K562 (cell line): ENCODE measurements at regions not wholly inside any gene's neighbourhood (a gene's known extent, or its start where the extent isn't known, plus 50 kb on each side); places are given as distances from the start of the nearest gene placed in this dataset.

Experiments used
- BRD9 ChIP-seq: fragments of 450-650 bp; IDR thresholded peaks from 2 replicates; pipeline ENCODE4 v1.6.1; 2018; ENCODE audit warnings: low read depth; ENCODE audit not compliant: partially characterized antibody
- CHD4 ChIP-seq: fragments of 200-600 bp; sonication (generic); IDR thresholded peaks from 3 replicates; pipeline ENCODE4 v1.6.1; 2012; ENCODE audit warnings: low read depth, mild to moderate bottlenecking, mixed read lengths, low read length, inconsistent platforms; ENCODE audit not compliant: insufficient read depth, insufficient replicate concordance, poor library complexity, severe bottlenecking
- NR1H2 ChIP-seq: sonication (generic); formaldehyde crosslinking; IDR thresholded peaks from 2 replicates; pipeline ENCODE4 v1.4.0; 2020; ENCODE audit warnings: mild to moderate bottlenecking, missing genetic modification reagents
- NR4A1 ChIP-seq, 2 experiments: fragments of 250-450 bp in 1 of 2; fragments of 450-650 bp in 1 of 2; sonication (Bioruptor Pico) in 1 of 2; IDR thresholded peaks; 2 replicates each; pipeline versions ENCODE4 v1.4.0 to v1.6.1; 2016 to 2020; ENCODE audit warnings: mild to moderate bottlenecking in 2 of 2, missing compliant biosample characterization in 1 of 2, missing genetic modification characterization in 1 of 2, moderate library complexity in 1 of 2
- PML ChIP-seq: IDR thresholded peaks from 2 replicates; pipeline ENCODE4 v1.6.1; 2012; ENCODE audit warnings: low read length, inconsistent platforms
- POLR2AphosphoS5 ChIP-seq: IDR thresholded peaks from 2 replicates; pipeline ENCODE4 v1.6.1; 2011; ENCODE audit warnings: mild to moderate bottlenecking, low read depth, low read length, moderate library complexity; ENCODE audit not compliant: control insufficient read depth, insufficient read depth
- RFX1 ChIP-seq: fragments of 450-650 bp; IDR thresholded peaks from 2 replicates; pipeline ENCODE4 v1.6.1; 2016; ENCODE audit warnings: mild to moderate bottlenecking, moderate library complexity
- SFPQ ChIP-seq: fragments of 200-400 bp; formaldehyde crosslinking; IDR thresholded peaks from 2 replicates; pipeline ENCODE4 v1.6.1; 2017; ENCODE audit warnings: mild to moderate bottlenecking, low read depth, low read length, moderate library complexity
- TAF15 ChIP-seq: fragments of 200-400 bp; formaldehyde crosslinking; IDR thresholded peaks from 2 replicates; pipeline ENCODE4 v1.6.1; 2017; ENCODE audit warnings: mild to moderate bottlenecking, low read depth, low read length, moderate library complexity
- ZNF395 ChIP-seq: fragments of 200-800 bp; sonication (Bioruptor generic); IDR thresholded peaks from 2 replicates; pipeline ENCODE4 v1.6.1; 2017; ENCODE audit warnings: missing genetic modification characterization, missing compliant biosample characterization

- TF ChIP-seq RFX1 (no peak), PML (no peak), CHD4 (no peak), TAF15 (no peak), BRD9 (no peak), SFPQ (no peak), POLR2AphosphoS5 (no peak), ZNF395 (CRISPR knock-in tag) (no peak), NR4A1 (CRISPR knock-in tag; IDR thresholded peaks at IDR 0.05) (no peak), NR4A1 (tag; IDR thresholded peaks at IDR 0.05) (no peak), NR1H2 (no peak)
Measured at GRCh38 chr6:22716721-22717120, 147.4 kb downstream of the HDGFL1 start (continued).
